Stimulated activated CD4-positive, alpha-beta T cell treated with anti-CD3 and anti-CD28 coated beads, Interleukin-4, amount 100 ng/mL, for 4 hours (primary cell): ENCODE measurements at regions not wholly inside any gene's neighbourhood (a gene's known extent, or its start where the extent isn't known, plus 50 kb on each side); places are given as distances from the start of the nearest gene placed in this dataset.
"Not testable (repeated sequence)": the region's sequence is repeated elsewhere in the genome, so short reads cannot be mapped to it uniquely, and the experiment has no call there.

Experiments
- DNase-seq, 2 experiments: peaks; one replicate each; pipeline ENCODE4 v3.0.0-alpha.2; 2020

DNA sequence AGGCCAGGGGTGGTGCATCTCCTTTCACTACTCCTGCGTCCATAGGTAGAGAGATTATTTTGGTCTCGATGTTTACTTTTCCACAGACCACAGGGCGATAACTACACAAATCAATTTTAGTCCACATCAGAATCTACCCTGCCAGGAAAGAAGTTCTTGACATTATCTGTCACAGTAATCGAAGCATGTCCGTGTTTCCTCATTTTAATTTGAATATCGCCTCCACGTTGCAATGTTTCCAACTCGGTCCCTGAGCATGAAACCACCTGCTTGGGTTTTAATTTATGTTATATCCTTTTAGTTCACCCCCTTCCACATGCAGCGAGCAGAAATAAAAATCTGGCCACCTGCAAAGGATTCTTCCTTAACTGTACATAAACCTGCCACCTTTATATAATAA, 100.1 kb upstream of the ATXN3L start:
- DNase-seq, result no peak

DNA sequence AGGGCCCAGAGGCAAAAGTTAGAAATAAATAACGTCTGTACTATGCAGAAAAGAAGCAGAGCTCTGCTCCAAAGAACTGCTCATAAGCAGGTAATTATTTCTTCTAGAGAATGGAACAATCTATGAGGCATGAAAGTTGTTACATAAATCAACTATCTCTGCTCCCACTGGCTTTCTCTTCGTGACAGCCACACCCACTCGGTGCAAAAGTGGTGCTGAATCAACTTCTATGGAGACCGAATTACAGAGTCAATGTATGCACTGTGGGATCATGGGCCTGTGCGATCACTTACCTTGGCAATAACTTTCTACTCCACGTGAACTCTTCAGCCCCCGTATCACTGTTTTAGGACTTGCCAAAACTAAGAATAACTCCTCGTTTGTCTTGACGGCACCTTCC, 99.4 kb upstream of the ATXN3L start:
- no peak for DNase-seq

DNA sequence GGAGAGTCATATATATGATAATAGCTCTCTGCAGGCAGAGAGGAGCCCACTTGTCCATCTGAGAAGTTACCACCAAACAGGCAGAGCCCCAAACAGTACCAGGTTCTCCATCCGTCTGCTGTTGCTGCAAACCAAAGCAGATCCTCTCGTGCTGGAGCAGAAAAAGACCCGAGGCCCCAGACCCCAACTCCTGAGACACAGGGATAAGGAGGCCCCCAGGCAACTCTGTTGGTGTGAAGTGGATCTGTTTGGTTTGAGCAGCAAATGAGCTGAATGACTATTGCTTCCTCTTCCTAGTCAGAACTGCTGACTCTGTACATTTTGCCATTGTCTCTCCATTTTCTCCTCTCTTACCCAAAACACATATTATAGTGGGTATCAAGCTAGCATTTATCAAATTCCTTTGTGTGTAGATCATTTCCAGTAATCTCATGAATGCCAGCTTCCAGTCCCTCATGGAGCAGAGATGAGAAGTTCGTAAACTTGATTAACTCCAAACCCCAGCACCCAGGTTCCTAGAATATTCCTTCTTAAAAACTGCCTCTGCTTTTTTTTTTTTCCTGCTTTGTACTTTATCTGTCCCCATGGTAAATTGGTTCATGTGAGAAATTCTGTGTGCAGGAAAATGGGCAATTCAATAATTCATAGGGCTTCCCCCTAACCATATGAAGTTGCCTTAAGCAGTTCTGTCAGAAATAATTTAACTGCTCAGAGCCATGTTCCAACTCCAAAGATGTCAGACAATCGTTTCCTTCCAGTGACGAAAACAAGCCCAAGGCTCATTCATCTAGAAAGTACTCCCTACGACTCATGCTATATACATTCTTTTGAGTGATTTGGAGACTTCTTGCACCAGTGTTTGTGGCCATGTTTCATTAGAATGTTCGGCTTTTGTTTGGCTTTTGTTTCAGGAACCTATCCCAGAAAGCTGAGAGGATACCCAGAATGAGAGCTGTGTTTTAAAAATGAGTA, 98.6 kb upstream of the ATXN3L start:
- DNase-seq, result no peak

DNA sequence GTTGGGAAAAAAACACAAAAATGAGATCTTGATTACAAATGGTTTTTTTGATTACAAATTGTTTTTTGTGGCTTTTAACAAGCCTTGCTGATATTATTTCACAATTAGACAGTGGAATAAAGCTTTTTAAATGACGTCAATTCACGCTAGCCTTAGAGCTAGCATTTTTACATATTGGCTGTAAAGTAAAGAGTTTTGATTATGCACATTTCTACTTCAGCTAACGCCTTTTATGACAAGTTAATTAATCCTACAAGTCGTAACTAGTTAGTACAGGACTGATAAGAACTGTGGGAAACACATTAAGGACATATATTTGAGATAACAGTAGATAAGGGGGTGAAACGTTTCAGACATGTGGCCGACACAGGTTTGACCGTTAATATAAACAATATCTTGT, 95.7 kb upstream of the ATXN3L start:
- no peak for DNase-seq

DNA sequence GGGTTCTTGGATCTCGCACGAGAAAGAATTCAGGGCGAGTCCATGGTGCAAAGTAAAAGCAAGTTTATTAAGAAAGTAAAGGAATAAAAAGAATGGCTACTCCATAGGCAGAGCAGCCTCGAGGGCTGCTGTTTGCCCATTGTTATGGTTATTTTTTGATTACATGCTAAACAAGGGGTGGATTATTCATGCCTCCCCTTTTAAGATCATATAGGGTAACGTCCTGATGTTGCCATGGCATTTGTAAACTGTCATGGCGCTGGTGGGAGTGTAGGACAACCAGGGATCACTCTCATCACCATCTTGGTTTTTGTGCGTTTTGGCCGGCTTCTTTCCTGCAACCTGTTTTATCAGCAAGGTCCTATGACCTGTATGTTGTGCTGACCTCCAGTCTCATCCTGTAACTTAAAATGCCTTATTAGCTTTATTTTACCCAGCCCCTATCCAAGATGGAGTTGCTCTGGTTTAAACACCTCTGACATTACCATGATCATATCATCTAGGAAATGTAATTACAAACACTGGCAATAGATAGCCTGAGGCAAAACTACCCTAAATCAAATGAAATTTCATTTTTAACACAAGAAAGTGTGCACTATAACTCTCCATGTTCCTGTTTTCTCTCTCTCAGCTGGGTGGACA, 94.3 kb upstream of the ATXN3L start:
- no peak for DNase-seq

DNA sequence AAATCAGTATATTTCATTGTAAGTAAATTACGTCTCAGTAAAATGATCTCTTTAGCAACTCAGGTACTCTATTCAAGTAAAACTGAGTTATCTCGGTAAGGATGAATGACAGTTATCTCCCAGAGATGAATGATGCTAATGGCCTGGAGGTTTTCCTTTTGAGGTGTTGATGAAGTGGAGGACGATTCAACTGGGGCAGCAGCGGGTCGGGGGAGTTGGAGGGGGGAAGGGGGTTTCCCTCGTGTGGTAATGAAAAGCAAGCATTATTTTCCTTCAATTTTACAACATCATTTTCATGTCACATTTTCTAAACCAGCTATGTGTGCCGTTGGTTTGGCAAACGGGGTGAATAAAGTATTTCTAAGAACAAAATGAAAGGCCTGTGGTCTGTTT, 92.4 kb upstream of the ATXN3L start:
- DNase-seq, result no peak

DNA sequence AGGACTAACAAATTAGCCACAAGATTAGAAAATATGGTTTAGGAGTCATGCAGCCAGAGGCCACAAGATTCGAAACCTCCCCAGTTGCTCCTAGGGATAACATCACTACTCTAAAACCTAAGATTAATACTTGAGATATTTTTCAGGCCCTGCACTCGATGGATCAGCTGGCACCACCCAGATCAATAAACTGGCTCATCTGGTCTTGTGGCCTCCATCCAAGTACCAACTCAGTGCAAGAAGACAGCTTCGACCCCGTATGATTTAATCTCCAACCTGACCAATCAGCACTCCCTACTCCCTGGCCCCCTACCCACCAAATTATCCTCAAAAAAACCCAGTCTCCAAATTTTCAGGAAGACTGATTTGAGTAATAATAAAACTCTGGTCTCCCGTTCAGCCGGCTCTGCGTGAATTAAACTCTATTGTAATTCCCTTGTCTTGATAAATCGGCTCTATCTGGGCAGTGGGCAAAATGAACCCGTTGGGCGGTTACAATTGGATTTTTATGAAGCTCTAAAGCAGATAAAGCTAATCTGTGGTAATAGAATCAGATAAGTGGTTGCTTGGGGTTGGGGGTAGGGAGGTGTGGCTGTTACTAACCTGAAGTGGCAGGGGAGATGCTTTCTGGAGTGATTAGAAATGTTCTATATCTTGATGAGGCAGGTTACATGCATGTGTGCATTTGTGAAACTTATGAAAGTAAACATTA, 91.8 kb upstream of the ATXN3L start:
- no peak for DNase-seq

DNA sequence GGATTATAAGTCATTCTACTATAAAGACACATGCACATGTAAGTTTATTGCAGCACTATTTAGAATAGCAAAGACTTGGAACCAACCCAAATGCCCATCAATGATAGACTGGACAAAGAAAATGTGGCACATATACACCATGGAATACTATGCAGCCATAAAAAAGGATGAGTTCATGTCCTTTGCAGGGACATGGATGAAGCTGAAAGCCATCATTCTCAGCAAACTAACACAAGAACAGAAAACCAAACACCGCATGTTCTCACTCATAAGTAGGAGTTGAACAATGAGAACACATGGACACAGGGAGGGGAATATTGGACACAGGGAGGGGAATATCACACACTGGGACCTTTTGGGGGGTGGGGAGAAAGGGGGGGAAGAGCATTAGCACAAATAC, 88.7 kb upstream of the ATXN3L start:
- not testable (repeated sequence) for DNase-seq

DNA sequence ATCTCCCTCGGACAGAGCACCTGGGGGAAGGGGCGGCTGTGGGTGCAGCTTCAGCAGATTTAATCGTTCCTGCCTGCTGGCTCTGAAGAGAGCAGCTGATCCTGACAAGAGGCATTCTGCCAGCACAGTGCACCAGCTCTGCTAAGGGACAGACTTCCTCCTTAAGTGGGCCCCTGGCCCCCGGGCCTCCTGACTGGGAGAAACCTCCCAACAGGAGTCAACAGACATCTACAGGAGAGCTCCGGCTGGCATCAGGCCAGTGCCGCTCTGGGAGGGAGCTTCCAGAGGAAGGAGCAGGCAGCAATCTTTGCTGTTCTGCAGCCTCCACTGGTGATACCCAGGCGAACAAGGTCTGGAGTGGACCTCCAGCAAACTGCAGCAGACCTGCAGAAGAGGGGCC, 84.9 kb upstream of the ATXN3L start:
- not testable (repeated sequence) for DNase-seq

DNA sequence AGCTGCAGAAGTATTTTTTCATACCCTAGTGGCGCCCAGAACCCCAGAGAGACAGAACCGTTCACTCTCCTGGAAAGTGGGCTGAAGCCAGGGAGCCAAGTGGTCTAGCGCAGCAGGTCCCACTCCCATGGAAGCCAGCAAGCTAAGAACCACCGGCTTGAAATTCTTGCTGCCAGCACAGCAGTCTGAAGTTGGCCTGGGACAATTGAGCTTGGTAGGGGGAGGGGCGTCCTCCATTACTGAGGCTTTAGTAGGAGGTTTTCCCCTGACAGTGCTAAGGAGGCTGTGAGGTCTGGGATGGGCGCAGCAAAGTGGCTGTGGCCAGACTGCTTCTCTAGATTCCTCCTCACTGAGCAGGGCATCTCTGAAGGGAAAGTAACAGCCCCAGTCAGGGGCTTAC, 84.5 kb upstream of the ATXN3L start:
- DNase-seq, result no peak

DNA sequence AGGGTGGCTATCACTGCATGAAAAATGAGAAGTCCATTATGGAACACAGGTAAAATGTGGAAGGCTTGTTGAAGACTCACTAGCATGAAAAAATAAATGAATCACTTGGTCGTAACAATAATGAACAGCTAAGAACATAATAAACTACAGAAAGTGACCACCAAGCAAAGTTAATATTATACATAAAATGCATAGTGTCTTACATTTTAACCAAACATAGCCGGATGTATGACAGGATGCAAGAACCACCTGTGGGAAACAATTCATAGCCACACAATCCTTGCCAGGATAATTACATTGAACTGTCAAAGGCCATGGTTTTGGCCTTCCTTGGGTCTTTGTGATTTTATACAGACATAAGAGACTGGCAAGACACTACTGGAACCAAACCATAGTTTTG, 81.9 kb upstream of the ATXN3L start:
- no peak for DNase-seq

DNA sequence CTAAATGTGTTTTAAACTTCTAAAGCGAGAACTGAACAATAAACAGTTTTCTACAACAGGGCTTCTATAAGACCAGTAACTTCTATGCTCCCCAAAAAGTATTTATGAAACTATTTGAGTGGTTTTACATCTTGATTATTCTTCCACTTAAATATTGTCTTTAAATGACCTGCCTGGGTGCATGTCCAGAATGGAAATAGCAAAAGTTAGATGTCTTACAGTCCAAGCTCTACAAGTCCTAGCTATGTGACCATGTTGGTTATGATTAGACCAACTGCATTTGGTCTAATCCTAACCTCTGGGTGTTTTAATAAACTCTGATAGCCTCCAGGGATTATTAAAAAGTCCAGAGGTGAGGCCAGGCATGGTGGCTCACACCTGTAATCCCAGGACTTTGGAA, 79.0 kb upstream of the ATXN3L start:
- no peak for DNase-seq

DNA sequence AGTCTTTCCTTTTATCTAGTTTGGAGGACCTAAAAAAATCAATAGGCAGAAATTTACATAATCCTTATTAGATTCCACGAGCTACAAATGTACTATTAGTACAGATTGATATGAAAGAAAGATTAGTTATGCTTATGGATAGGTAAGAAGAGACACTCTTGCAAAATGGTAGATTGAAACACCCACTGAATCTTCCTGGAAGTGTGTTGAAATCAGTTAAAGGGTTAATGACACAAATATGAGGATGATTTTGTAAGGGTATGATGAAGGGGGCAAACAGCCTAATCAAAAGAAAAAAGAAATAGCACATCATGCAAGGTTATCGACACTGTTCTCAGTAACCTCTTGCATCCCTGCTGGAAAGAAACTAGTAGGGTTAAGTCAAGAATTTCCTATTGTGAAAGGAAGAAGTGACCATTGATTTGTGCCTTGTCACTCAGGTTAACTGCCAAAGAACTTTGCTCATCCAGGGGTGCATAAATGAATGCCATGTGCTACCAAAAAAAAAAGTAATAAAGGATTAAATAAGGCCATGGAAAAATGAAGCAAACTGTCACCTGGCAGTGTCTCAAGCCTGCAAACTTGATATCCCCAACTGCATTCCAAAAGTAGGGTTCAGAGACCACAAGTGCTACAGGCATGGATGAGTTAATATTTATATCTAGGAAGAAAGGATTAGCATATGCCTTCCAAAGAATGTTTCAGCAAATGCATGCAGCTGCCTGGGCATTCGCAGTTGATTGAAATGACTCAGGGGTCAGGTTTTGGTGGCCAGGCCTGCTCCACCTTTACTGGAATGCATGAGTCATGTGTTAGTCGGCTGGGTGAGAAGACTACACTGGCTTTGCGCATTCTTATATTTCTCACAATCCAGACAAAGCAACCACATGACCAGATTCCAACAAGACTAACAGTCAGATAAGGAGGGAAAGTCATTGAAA, 78.3 kb upstream of the ATXN3L start:
- DNase-seq, result peak in 1 of 2 experiments; percentile 2

DNA sequence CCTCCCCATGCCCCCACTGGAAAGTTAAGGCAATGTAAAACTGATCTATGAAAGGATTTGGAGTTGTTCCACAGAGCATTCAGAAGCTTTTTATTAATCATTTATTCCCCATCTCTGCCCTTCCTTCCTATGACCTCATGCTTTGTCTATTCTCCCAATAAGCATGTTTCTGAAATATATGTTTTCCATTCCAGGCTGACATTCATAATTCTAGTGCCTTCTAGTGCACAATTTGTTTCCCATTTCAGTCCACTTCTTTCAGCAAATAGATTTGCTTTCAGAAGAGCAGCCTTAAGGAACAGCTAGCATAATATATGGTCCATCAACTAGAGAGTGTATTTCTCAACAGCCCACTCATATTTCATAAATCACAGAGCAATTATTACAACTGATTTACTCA, 77.1 kb upstream of the ATXN3L start:
- DNase-seq, result no peak

DNA sequence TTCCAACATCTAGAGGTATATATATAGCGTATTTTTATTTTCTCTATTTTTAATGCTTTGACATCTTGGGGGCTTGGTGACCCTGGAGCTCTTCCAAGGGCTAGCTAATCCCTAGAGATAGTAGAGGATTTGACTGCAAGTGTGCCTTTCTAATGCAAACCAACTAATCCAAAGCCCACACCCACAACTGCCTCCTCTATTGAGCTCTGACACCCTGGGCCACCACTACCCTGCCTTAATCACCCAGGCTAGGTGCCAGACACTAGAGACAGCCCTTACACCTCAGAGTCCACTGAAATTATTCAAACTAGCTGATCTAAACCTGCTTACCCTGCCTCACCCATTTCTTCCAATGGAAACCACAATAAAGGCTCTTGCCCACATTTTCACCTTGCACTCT, 69.6 kb upstream of the ATXN3L start:
- DNase-seq, result no peak

DNA sequence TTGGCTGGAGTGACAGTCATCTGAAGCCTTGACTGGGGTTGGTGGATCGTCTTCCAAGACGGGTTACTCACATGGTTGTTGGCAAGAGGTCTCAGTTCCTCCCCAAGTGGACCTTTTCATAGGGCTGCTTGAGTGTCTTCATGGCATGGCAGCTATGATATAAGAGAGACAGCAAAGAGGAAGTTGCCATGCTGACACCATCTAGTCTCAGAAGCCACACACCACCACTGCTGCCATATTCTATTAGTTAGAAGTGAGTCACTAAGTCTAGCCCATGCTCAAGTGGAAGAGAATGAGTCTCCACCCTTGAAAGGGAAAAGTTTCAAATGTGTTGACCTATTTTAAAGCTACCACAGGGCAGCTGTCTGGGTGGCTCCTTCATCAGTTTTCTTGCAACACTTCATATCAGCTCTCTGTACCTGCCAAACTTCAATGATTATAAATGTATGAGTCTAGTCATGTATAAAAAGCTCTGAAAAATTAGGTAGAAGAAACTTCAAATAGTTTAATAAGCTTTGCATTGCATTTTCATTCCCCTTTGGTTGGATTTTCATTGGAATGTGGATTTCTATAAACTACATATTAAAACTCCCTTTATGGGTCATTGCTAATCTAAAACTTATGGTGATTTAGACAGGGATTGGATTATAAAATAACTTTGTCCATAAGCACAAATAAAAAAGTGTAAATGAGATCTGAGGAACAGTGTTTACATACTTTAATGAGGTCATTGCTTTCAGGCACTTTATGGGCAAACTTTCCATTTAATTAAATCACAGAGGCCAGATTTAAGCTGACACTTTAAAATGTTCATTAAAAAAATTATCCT, 68.0 kb upstream of the ATXN3L start:
- DNase-seq, result no peak

DNA sequence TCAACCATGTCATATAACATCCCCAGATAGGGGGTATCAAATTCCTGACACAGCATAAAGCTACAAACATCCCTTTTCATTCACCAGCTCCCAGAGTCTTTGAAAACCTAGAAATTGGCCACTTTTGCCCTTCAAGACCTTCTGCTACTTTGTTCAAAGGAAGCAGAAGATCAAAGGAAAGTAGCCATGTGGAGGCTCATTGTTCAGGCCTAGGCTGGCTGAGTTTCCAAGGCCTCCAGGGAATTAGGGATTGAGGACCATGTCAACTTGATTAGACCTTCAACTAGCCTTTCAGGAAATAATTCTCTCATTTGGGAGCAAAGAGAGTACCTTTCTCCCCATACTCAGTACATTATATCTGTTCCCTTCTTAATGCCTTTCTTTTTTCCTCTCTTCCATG, 66.8 kb upstream of the ATXN3L start:
- no peak for DNase-seq

DNA sequence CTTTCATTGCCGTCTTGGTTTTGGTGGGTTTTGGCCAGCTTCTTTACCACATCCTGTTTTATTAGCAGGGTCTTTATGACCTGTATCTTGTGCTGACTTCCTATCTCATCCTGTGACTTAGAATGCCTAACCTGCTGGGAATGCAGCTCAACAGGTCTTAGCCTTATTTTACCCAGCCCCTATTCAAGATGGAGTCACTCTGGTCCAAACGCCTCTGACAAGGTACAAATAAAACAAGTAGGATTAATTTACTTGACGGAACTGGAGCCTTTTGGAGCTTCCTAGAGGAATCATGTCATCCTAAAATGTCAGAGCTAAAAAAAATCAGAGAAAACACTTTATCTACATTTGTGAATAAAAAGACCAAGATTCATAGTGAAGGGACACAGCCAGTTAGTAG, 66.2 kb upstream of the ATXN3L start:
- DNase-seq, result no peak

DNA sequence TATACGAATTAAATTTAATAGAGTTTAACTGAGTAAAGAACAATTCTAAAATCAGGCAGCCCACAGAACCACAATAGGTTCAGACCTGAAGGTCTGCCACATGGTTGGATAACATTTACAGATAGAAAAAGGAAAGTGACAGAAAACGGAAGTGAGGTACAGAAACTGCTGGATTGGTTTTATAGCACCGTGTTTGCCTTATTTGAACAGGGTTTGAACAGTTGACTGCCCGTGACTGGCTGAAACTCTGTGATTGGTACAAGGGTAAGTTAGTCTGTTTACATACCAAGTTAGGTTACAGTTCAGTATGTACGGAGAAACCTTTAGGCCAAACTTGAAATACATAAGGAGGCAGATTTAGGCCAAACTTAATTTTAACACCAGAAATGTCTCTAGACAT, 64.1 kb upstream of the ATXN3L start:
- no peak for DNase-seq

DNA sequence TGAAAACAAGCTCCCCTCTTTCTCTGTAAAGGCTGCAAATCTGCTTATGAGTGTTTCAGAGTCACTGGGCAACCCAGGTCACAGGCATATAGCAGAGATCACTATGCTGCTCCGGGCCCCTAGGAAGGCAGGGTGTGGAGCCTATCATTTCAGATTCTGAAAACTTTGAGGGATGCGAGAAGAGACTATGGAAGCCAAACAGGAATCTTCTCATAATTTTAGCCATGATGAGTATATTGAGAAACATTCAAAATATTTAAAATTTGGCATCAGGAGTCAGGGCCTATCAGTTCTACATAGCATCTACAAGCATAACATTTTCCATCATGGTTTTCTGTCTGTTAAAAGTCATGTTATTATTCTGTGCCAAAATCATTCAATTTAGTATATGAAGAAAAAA, 61.7 kb upstream of the ATXN3L start:
- DNase-seq, result no peak

DNA sequence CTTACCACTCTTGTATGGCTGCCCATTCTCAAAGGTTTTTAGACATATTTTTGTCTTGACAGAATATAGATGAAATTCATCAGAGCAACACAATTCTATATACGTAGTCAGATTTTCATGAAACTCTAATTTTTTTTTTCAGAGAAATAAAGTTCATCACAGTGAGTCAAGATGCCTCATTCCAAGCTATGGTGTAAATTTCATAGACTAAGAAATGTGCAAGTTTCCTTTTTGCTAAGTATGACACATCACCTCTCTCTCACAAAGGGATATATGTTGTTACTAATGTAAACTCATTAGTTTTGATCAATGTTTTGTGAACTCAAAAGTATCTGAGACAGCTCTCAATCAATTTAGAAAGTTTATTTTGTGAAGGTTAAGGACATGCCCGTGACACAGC, 60.4 kb upstream of the ATXN3L start:
- no peak for DNase-seq
